GM23248 (cell line): ENCODE measurements at regions not wholly inside any gene's neighbourhood (a gene's known extent, or its start where the extent isn't known, plus 50 kb on each side); places are given as distances from the start of the nearest gene placed in this dataset.

Experiments used
- DNase-seq: peaks from one replicate; pipeline ENCODE4 v3.0.0-alpha.2; 2015
- H2AFZ ChIP-seq: fragments of 200-600 bp; sonication (generic); 2 replicates; pipeline ENCODE4 v1.6.1; 2016; ENCODE audit warnings: antibody characterized with exemption
- H3F3A ChIP-seq: fragments of 200-600 bp; sonication (generic); 2 replicates; pipeline ENCODE4 v1.6.1; 2016; ENCODE audit warnings: mild to moderate bottlenecking, antibody characterized with exemption, mixed run types; ENCODE audit not compliant: insufficient read depth
- H3K27ac ChIP-seq: fragments of 200-600 bp; sonication (generic); 2 replicates; pipeline ENCODE4 v1.5.1; 2016; ENCODE audit warnings: mild to moderate bottlenecking
- H3K27me3 ChIP-seq: fragments of 200-600 bp; sonication (generic); replicated peaks from 2 replicates; pipeline ENCODE4 v1.6.1; 2016; ENCODE audit warnings: mild to moderate bottlenecking; ENCODE audit not compliant: insufficient read depth
- H3K36me3 ChIP-seq: fragments of 200-600 bp; sonication (generic); 2 replicates; pipeline ENCODE4 v1.6.1; 2016; ENCODE audit warnings: low read depth, mild to moderate bottlenecking
- H3K4me1 ChIP-seq: fragments of 200-600 bp; sonication (generic); 2 replicates; pipeline ENCODE4 v1.6.1; 2016; ENCODE audit warnings: mild to moderate bottlenecking; ENCODE audit not compliant: insufficient read depth
- H3K4me2 ChIP-seq: fragments of 200-600 bp; sonication (generic); one replicate; pipeline ENCODE4 v1.6.1; 2016; ENCODE audit warnings: mild to moderate bottlenecking; ENCODE audit not compliant: unreplicated experiment
- H3K4me3 ChIP-seq: fragments of 200-600 bp; sonication (generic); 2 replicates; pipeline ENCODE4 v1.5.1; 2016; ENCODE audit warnings: mild to moderate bottlenecking
- H3K79me2 ChIP-seq: fragments of 200-600 bp; sonication (generic); 2 replicates; pipeline ENCODE4 v1.6.1; 2016; ENCODE audit warnings: mild to moderate bottlenecking; ENCODE audit not compliant: insufficient read depth
- H3K9ac ChIP-seq: fragments of 200-600 bp; sonication (generic); 2 replicates; pipeline ENCODE4 v1.6.1; 2016; ENCODE audit warnings: mild to moderate bottlenecking
- H3K9me2 ChIP-seq: fragments of 200-600 bp; sonication (generic); 2 replicates; pipeline ENCODE4 v1.6.1; 2016; ENCODE audit warnings: mixed run types, mild to moderate bottlenecking, moderate library complexity; ENCODE audit not compliant: insufficient read depth
- H3K9me3 ChIP-seq: fragments of 200-600 bp; sonication (generic); one replicate; pipeline ENCODE4 v1.6.1; 2017; ENCODE audit warnings: low read depth
- H4K20me1 ChIP-seq: fragments of 200-600 bp; sonication (generic); 2 replicates; pipeline ENCODE4 v1.6.0; 2016; ENCODE audit not compliant: insufficient read depth
- EZH2 ChIP-seq: fragments of 200-600 bp; sonication (generic); IDR thresholded peaks from 2 replicates; pipeline ENCODE4 v1.6.1; 2018; ENCODE audit warnings: antibody characterized with exemption, mild to moderate bottlenecking; ENCODE audit not compliant: insufficient read depth, poor library complexity, severe bottlenecking
- EZH2phosphoT487 ChIP-seq: fragments of 200-600 bp; sonication (generic); IDR thresholded peaks from 2 replicates; pipeline ENCODE4 v1.6.1; 2018; ENCODE audit warnings: antibody characterized with exemption, moderate library complexity, mild to moderate bottlenecking, low read depth; ENCODE audit not compliant: insufficient read depth
- WGBS, 2 experiments: methylation state at CpG; one replicate each; pipeline ENCODE4 v1.1.6; 2015 to 2017; ENCODE audit warnings: low lambda C conversion rate in 2 of 2, low coverage in 1 of 2; ENCODE audit errors: missing lambda C conversion rate in 2 of 2; 5-methylcytosine and 5-hydroxymethylcytosine counted together
- in situ Hi-C: fragments of 300-500 bp; cut with MboI; formaldehyde crosslinking; loops from 2 replicates; pipeline ENCODE4 v1.15.0; 2020

- Histone ChIP-seq H3K79me2 (no peaks in the 10 kb centered on the region), H3K27ac (no peak overlapping the region), H2AFZ (no peak overlapping the region), H3K4me1 (no peaks in the 10 kb centered on the region), H3F3A (no peaks in the 10 kb centered on the region), H3K36me3 (no peaks in the 10 kb centered on the region), H3K9me2 (no peaks in the 10 kb centered on the region), H3K9me3 (no peaks in the 10 kb centered on the region), H3K9ac (no peak overlapping the region), H3K4me3 (no peak overlapping the region), H3K4me2 (no peak overlapping the region), H4K20me1 (no peaks in the 10 kb centered on the region), H3K27me3 (no peaks in the 10 kb centered on the region)
- in situ Hi-C loops = no loop called here
- WGBS, 2 experiments = 64 to 68% methylated on average over 11 of the region's 11 CpGs
- TF ChIP-seq EZH2 = no peak
- no peak for TF ChIP-seq EZH2phosphoT487
- DNase-seq = no peak
These were observed 114.0 kb upstream of the ZNF644 start for GRCh38 chr1:91135799-91136198.

GRCh38 chr1:91133248-91133647, 111.4 kb upstream of the ZNF644 start:
- in situ Hi-C loops = no loop called here
- DNase-seq = no peak
- Histone ChIP-seq H3K9me3 (no peaks in the 10 kb centered on the region), H2AFZ (no peak overlapping the region), H3K4me3 (no peak overlapping the region), H4K20me1 (no peaks in the 10 kb centered on the region), H3F3A (no peaks in the 10 kb centered on the region), H3K4me2 (no peak overlapping the region), H3K9me2 (no peaks in the 10 kb centered on the region), H3K36me3 (no peaks in the 10 kb centered on the region), H3K27me3 (no peaks in the 10 kb centered on the region; the same call in 1 of the 2 replicates), H3K9ac (no peak overlapping the region), H3K27ac (no peak overlapping the region), H3K4me1 (no peaks in the 10 kb centered on the region), H3K79me2 (no peaks in the 10 kb centered on the region)
- TF ChIP-seq EZH2phosphoT487 (no peak), EZH2 (no peak)
- 49 to 53% methylated on average over 6 of the region's 6 CpGs for WGBS, 2 experiments

- Histone ChIP-seq H3K27me3 (no peaks in the 10 kb centered on the region; the same call in 1 of the 2 replicates), H3K9ac (no peak overlapping the region), H3K4me3 (no peak overlapping the region), H4K20me1 (no peaks in the 10 kb centered on the region), H3K36me3 (no peaks in the 10 kb centered on the region), H2AFZ (no peak overlapping the region), H3K79me2 (no peaks in the 10 kb centered on the region), H3K9me3 (no peaks in the 10 kb centered on the region), H3K4me1 (no peaks in the 10 kb centered on the region), H3K4me2 (no peak overlapping the region), H3K9me2 (no peaks in the 10 kb centered on the region), H3F3A (no peaks in the 10 kb centered on the region), H3K27ac (no peak overlapping the region)
- no peak for DNase-seq
- TF ChIP-seq EZH2phosphoT487 (no peak), EZH2 (no peak)
- 42 to 51% methylated on average over 5 of the region's 5 CpGs for WGBS, 2 experiments
- in situ Hi-C loops = no loop called here
These were observed 108.6 kb upstream of the ZNF644 start for GRCh38 chr1:91130256-91130985.

GRCh38 chr1:91129458-91129857, 107.6 kb upstream of the ZNF644 start:
- Histone ChIP-seq H2AFZ (no peak overlapping the region), H3K9ac (no peak overlapping the region), H3K27me3 (no peaks in the 10 kb centered on the region; the same call in 1 of the 2 replicates), H3K9me3 (no peaks in the 10 kb centered on the region), H3K27ac (no peak overlapping the region), H3F3A (no peaks in the 10 kb centered on the region), H3K4me1 (no peaks in the 10 kb centered on the region), H3K79me2 (no peaks in the 10 kb centered on the region), H3K9me2 (no peaks in the 10 kb centered on the region), H3K4me2 (no peak overlapping the region), H3K36me3 (no peaks in the 10 kb centered on the region), H4K20me1 (no peaks in the 10 kb centered on the region), H3K4me3 (no peak overlapping the region)
- no peak for TF ChIP-seq EZH2phosphoT487
- TF ChIP-seq EZH2 = no peak
- DNase-seq = no peak
- 53 to 59% methylated on average over 3 of the region's 3 CpGs for WGBS, 2 experiments
- in situ Hi-C loops = no loop called here

- Histone ChIP-seq H3K4me1 (no peaks in the 10 kb centered on the region), H3K79me2 (no peaks in the 10 kb centered on the region), H3K9me3 (no peaks in the 10 kb centered on the region), H3K27me3 (no peaks in the 10 kb centered on the region; the same call in 1 of the 2 replicates), H3K9me2 (no peaks in the 10 kb centered on the region), H3F3A (no peaks in the 10 kb centered on the region), H4K20me1 (no peaks in the 10 kb centered on the region), H3K4me3 (no peak overlapping the region), H2AFZ (no peak overlapping the region), H3K36me3 (no peaks in the 10 kb centered on the region), H3K4me2 (no peak overlapping the region), H3K27ac (no peak overlapping the region), H3K9ac (no peak overlapping the region)
- WGBS, 2 experiments = 5 to 19% methylated on average over 1 of the region's 1 CpG
- in situ Hi-C loops = no loop called here
- no peak for TF ChIP-seq EZH2
- TF ChIP-seq EZH2phosphoT487 = no peak
- no peak for DNase-seq
These were observed 107.2 kb upstream of the ZNF644 start for GRCh38 chr1:91129017-91129416.
